A673 (cell line): ENCODE measurements at regions not wholly inside any gene's neighbourhood (a gene's known extent, or its start where the extent isn't known, plus 50 kb on each side); places are given as distances from the start of the nearest gene placed in this dataset.

Experiments used
- EZH2 ChIP-seq: fragments of 200-600 bp; sonication (generic); IDR thresholded peaks from 2 replicates; pipeline ENCODE4 v1.6.1; 2017; ENCODE audit warnings: borderline replicate concordance, low read depth, mild to moderate bottlenecking, mixed read lengths, antibody characterized with exemption, low read length; ENCODE audit not compliant: poor library complexity, severe bottlenecking
- TF ChIP-seq, protein P1 (sequence below): fragments of 300-800, 200-600 bp; sonication (generic); conservative IDR thresholded peaks from 2 replicates; pipeline ENCODE4 v1.5.1; 2017; ENCODE audit warnings: low read depth, mild to moderate bottlenecking, antibody characterized with exemption, low read length, moderate library complexity, mixed read lengths

DNA sequence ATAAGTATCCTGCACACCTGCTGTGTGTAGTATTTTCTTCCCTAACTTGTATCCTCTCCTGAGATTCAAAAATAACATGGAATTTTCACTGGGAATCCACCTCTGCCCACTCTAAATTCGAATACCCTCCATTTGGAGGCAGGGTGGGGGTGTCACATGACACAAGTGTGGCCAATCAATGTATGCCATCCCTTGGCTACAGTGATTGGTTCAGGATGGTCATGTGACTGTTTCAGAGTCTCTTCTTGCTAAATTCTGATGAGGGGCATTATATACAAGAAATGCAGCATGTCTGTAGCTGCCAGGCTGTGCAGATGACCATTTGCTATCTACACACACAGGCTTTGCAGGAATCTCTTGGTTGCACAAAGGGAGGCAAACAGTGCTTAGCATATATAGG, 86.8 kb upstream of the TMEM132C start:
- TF ChIP-seq, protein P1, sequence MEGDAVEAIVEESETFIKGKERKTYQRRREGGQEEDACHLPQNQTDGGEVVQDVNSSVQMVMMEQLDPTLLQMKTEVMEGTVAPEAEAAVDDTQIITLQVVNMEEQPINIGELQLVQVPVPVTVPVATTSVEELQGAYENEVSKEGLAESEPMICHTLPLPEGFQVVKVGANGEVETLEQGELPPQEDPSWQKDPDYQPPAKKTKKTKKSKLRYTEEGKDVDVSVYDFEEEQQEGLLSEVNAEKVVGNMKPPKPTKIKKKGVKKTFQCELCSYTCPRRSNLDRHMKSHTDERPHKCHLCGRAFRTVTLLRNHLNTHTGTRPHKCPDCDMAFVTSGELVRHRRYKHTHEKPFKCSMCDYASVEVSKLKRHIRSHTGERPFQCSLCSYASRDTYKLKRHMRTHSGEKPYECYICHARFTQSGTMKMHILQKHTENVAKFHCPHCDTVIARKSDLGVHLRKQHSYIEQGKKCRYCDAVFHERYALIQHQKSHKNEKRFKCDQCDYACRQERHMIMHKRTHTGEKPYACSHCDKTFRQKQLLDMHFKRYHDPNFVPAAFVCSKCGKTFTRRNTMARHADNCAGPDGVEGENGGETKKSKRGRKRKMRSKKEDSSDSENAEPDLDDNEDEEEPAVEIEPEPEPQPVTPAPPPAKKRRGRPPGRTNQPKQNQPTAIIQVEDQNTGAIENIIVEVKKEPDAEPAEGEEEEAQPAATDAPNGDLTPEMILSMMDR, result no peak
- TF ChIP-seq EZH2, result no peak
